ENCODE measurements at regions not wholly inside any gene's neighbourhood (a gene's known extent, or its start where the extent isn't known, plus 50 kb on each side); places are given as distances from the start of the nearest gene placed in this dataset.

DNA sequence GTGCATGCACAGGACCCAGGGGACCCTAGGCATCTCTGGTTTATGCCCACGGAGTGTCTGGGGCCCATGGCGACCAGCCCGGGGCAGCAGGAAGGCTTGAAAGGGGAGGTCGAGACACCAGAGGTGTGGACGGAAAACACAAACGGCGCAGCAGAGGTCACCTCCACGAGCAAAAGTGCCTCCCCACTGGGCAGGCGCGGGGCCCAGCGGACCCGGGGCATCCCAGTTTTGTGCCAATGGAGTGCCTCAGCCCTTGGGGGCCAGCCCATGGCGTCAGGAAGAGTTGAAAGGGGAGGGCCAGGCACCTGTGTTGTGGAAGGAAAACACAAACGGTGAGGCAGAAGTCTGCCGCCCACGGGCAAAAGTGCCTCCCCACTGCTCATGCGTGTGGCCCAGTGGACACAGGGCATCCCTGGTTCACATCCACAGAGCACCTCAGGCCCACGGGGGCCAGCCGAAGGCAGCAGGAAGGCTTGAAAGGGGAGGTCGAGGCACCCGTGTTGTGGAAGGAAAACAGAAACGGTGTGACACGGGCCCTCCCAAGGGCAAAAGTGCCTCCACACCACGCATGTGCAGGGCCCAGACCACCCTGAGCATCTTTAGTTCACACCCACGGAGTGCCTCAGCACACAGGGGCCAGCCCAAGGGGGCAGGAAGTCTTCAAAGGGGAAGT, 378.8 kb downstream of the ALG10 start (continued):
- no peak for TF ChIP-seq TEF (CRISPR knock-in tag; IDR thresholded peaks at IDR 0.05)
- TF ChIP-seq CHD4 (IDR thresholded peaks at IDR 0.05; ENCODE audit: borderline replicate concordance, low read length), result no peak
- TF ChIP-seq ZHX1 (CRISPR knock-in tag; IDR thresholded peaks at IDR 0.05; ENCODE audit: low read depth), result no peak
- no peak for TF ChIP-seq ZNF280B (CRISPR knock-in tag; IDR thresholded peaks at IDR 0.05; ENCODE audit: borderline replicate concordance)
- no peak for TF ChIP-seq SP1 (IDR thresholded peaks at IDR 0.05)
- TF ChIP-seq SP1 (CRISPR knock-in tag; IDR thresholded peaks at IDR 0.05), result no peak
- TF ChIP-seq, protein P1, sequence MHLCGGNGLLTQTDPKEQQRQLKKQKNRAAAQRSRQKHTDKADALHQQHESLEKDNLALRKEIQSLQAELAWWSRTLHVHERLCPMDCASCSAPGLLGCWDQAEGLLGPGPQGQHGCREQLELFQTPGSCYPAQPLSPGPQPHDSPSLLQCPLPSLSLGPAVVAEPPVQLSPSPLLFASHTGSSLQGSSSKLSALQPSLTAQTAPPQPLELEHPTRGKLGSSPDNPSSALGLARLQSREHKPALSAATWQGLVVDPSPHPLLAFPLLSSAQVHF (CRISPR knock-in tag; IDR thresholded peaks at IDR 0.05), result no peak
- TF ChIP-seq ZNF766 (CRISPR knock-in tag; IDR thresholded peaks at IDR 0.05; ENCODE audit: borderline replicate concordance), result no peak
- no peak for TF ChIP-seq ZNF230 (CRISPR knock-in tag; IDR thresholded peaks at IDR 0.05)
- no peak for TF ChIP-seq MXD4 (CRISPR knock-in tag; IDR thresholded peaks at IDR 0.05)
- no peak for TF ChIP-seq ZNF678 (CRISPR knock-in tag; IDR thresholded peaks at IDR 0.05)

Measured in HepG2 (cell line).